Coronary artery (tissue), 2 donors: ENCODE measurements at regions not wholly inside any gene's neighbourhood (a gene's known extent, or its start where the extent isn't known, plus 50 kb on each side); places are given as distances from the start of the nearest gene placed in this dataset.
"Not testable (repeated sequence)": the region's sequence is repeated elsewhere in the genome, so short reads cannot be mapped to it uniquely, and the experiment has no call there.

Source experiments
- DNase-seq: peaks from one replicate; pipeline ENCODE4 v3.0.0-alpha.2; 2017; ENCODE audit warnings: low spot score
- H3K27ac ChIP-seq, 2 donors: fragments of 200-600 bp; sonication (generic); one replicate each; pipeline ENCODE4 v1.5.1; 2016 to 2019
- H3K4me3 ChIP-seq: fragments of 200-600 bp; sonication (generic); 2 replicates; pipeline ENCODE4 v1.5.1; 2016; ENCODE audit warnings: mild to moderate bottlenecking, moderate library complexity
- TF ChIP-seq, protein P1 (sequence below): fragments of 200-600 bp; sonication (generic); IDR thresholded peaks from one replicate; pipeline ENCODE4 v1.5.1; 2019; ENCODE audit warnings: antibody characterized with exemption

DNA sequence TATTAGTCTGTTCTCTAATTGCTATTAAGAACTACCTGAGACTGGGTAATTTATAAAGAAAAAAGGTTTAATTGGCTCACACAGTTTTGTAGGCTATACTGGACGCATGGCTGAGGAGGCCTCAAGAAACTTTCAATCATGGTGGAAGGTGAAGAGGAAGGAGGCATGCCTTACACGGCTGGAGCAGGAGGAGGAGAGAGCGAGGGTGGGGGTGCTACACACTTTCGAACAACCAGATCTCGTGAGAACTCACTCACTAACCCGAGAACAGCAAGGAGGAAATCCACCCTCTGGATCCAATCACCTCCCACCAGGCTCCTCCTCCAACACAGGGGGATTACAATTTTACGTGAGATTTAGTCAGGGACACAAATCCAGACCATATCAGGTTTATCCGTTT, 90.0 kb downstream of the RMI1 start:
- DNase-seq = no peak
- Histone ChIP-seq H3K4me3 (no peak overlapping the region), H3K27ac (no peak overlapping the region)
- TF ChIP-seq, protein P1, sequence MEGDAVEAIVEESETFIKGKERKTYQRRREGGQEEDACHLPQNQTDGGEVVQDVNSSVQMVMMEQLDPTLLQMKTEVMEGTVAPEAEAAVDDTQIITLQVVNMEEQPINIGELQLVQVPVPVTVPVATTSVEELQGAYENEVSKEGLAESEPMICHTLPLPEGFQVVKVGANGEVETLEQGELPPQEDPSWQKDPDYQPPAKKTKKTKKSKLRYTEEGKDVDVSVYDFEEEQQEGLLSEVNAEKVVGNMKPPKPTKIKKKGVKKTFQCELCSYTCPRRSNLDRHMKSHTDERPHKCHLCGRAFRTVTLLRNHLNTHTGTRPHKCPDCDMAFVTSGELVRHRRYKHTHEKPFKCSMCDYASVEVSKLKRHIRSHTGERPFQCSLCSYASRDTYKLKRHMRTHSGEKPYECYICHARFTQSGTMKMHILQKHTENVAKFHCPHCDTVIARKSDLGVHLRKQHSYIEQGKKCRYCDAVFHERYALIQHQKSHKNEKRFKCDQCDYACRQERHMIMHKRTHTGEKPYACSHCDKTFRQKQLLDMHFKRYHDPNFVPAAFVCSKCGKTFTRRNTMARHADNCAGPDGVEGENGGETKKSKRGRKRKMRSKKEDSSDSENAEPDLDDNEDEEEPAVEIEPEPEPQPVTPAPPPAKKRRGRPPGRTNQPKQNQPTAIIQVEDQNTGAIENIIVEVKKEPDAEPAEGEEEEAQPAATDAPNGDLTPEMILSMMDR = no peak

DNA sequence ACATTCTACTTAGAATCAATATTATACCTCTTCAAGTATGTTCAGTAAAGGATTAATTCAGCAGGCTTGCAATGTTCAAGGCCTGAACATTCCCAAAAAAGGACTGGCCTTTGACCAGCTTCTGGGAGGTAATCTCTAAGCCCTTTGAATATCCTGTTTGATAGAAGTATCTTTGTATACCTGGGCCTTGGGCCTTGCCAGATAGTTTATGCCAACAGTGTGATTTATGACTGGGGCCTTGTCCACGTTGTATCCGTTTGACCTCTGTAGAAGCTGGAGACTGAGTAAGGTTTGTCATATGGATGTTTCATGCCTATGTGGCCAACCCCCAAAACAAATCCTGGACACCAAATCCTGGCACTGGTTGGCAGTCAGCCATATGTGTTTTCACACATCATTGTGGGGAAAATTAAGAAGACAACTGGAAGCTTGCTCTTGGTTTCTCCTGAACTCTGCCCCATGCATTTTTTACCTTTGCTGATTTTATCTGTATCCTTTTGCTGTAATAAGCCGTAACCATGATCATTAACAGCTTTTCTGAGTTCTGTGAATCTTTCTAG, 92.1 kb downstream of the RMI1 start:
- no peak for DNase-seq
- TF ChIP-seq, protein P1 = no peak
- no peak overlapping the region for H3K27ac ChIP-seq
- no peak overlapping the region for H3K4me3 ChIP-seq

- TF ChIP-seq, protein P1 = no peak
- Histone ChIP-seq H3K27ac (no peak overlapping the region), H3K4me3 (no peak overlapping the region)
- DNase-seq = no peak
Measured at GRCh38 chr9:84075004-84075403, 94.4 kb downstream of the RMI1 start.

- H3K27ac ChIP-seq = no peak overlapping the region
- no peak overlapping the region for H3K4me3 ChIP-seq
- TF ChIP-seq, protein P1 = no peak
- DNase-seq = no peak
Measured at GRCh38 chr9:84076384-84076783, 95.8 kb downstream of the RMI1 start.

DNA sequence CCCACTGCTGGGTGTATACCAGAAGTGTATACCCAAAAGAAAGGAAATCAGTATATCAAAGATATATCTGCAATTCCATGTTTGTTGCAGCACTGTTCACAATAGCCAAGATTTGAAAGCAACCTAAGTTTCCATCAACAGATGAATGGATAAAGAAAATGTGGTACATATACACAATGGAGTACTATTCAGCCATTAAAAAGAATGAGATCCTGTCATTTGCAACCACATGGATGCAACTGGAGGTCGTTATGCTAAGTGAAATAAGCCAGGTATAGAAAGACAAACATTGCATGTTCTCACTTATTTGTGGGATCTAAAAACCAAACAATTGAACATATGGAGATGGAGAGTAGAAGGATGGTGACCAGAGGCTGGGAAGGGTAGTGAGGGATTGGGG, 97.2 kb downstream of the RMI1 start:
- not testable (repeated sequence) for H3K4me3 ChIP-seq, DNase-seq, H3K27ac ChIP-seq

DNA sequence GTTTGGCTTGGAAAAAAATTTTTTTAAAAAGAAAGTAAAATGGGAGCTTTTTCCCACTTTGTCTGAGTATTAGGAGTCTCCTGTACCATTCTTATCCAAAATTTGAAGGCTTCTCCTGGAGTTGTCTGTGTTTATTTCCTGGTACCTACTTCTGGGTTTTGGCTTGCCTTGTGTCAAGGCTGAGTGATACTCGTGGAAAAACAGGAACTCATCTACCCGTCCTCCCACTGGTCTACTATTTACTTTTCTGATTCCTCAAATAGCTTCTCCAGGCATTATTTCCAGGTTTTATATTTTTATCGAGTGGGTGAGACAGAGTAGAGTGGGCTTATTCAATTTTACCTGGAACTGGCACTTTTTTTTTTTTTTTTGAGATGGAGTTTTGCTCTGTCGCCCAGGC, 99.4 kb downstream of the RMI1 start:
- TF ChIP-seq, protein P1 = no peak
- DNase-seq = no peak
- no peak overlapping the region for H3K27ac ChIP-seq
- H3K4me3 ChIP-seq = no peak overlapping the region

DNA sequence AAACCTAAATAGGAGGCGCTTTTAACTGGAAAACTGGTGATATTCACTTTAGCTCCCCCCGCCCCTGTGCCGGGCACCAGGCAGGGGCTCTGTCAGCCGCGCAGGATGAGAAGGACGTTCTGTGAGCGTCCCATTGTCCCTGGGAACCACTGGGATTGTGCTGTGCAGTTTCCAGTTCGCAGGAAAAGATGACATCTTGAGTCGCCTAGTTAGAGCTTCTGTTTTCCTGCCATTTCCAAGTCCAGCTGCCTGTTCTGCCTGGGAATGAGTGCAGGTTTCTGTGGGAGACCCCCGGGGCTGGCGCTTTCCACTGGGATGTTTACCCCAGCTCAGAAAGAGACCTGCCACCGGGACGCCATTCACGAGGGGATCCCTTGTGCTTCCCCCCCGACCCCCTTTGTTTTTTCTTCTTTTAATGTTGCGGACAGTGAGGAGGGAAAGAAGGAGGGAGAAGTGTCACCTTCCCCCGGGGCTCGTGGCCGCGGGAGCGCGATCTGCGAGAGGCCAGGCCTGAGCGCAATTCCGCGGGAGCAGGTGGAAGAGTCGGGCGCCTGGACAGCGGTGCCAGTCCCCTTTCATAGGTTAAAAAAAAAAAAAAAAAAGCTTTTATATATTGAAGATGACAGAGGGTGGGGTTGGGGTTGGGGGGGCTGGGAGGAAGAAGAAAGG, 121.5 kb downstream of the RMI1 start:
- TF ChIP-seq, protein P1 = no peak
- DNase-seq = no peak
- peak overlapping the region; percentile 30 for H3K4me3 ChIP-seq
- no peak overlapping the region for H3K27ac ChIP-seq
